Ovary (tissue), 7 donors: ENCODE measurements at regions not wholly inside any gene's neighbourhood (a gene's known extent, or its start where the extent isn't known, plus 50 kb on each side); places are given as distances from the start of the nearest gene placed in this dataset.

Source experiments
- DNase-seq, 5 donors: peaks; one replicate each; pipeline ENCODE4 v3.0.0-alpha.2; 2019 to 2020
- H3K27ac ChIP-seq, 2 donors: fragments of 200-600 bp; one replicate each; pipeline versions ENCODE4 v1.5.1 to v1.8.0; 2019 to 2022
- H3K27me3 ChIP-seq: fragments of 200-600 bp; one replicate; pipeline ENCODE4 v1.8.0; 2022
- H3K36me3 ChIP-seq: fragments of 200-600 bp; sonication (generic); one replicate; pipeline ENCODE4 v1.5.1; 2019
- H3K4me1 ChIP-seq: one replicate; pipeline ENCODE4 v1.8.1; 2013; ENCODE audit warnings: mild to moderate bottlenecking, moderate library complexity; ENCODE audit not compliant: insufficient read depth
- H3K4me3 ChIP-seq: fragments of 200-600 bp; sonication (generic); one replicate; pipeline ENCODE4 v1.5.1; 2017
- H3K9me3 ChIP-seq, 2 donors: fragments of 200-600 bp in 1 of 2; sonication (generic) in 1 of 2; one replicate each; pipeline versions ENCODE4 v1.5.1 to v1.8.1; 2013 to 2019; ENCODE audit warnings: mild to moderate bottlenecking in 1 of 2, moderate library complexity in 1 of 2
- EP300 ChIP-seq: sonication (generic); formaldehyde crosslinking; IDR thresholded peaks from one replicate; pipeline ENCODE4 v1.6.1; 2017; ENCODE audit warnings: antibody characterized with exemption
- POLR2A ChIP-seq: fragments of 450-650 bp; IDR thresholded peaks from one replicate; pipeline ENCODE4 v1.6.1; 2017; ENCODE audit warnings: antibody characterized with exemption, mild to moderate bottlenecking, moderate library complexity
- WGBS, 3 donors: extraction: QIAGEN DNeasy Blood & Tissue Kit in 1 of 3; methylation state at CpG; one replicate each; pipeline versions ENCODE4 v1.1.5 to v1.1.7; 2013 to 2017; 5-methylcytosine and 5-hydroxymethylcytosine counted together
- intact Hi-C, 4 donors: fragments of 100-400 bp; cut with DNase I; formaldehyde crosslinking; loops; one replicate each; pipeline versions ENCODE4 v1.11.0 to v1.15.1; 2022 to 2023
- TF ChIP-seq, protein P1 (sequence below), 3 donors: fragments of 450-650 bp in 2 of 3; fragments of 200-600 bp in 1 of 3; IDR thresholded peaks; one replicate each; pipeline versions ENCODE4 v1.5.1 to v1.8.0; 2016 to 2022; ENCODE audit warnings: antibody characterized with exemption in 3 of 3, mild to moderate bottlenecking in 1 of 3
- donor health status: DM: no; HTN: no; CAD: no; lungs with moderate emphysema.
- donor health status: DM: no; HTN: no; CAD: no.
- donor health status: Bipolar disorder and iron deficiency.
- donor health status: DM: no; HTN: no; CAD: no.
- donor health status: DM: yes; HTN: yes; CAD: no.

DNA sequence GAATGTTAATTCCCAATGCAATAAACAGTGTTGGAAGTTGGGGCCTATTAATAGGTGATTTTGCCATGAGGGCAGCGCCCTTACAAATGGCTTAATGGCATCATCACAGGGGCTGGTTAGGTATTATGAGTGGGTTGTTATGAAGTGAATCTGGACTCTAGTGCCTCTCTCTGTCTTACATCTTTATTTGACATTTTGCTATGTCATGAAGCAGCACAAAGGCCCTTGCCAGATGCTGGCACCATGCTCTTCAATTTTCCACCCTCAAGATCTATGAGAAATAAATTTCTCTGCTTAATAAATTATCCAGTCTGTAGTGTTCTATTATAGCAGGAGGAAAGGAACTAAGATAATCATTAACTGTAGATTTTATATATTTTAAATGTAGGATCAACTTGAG, 1098.7 kb upstream of the NUDT12 start:
- no peak for DNase-seq
- H3K27me3 ChIP-seq: no peaks in the 10 kb centered on the region
- H3K9me3 ChIP-seq: no peaks in the 10 kb centered on the region
- WGBS, 3 donors: 93 to 100% (median 97%) methylated on average over 1 of the region's 1 CpG
- TF ChIP-seq, protein P1, sequence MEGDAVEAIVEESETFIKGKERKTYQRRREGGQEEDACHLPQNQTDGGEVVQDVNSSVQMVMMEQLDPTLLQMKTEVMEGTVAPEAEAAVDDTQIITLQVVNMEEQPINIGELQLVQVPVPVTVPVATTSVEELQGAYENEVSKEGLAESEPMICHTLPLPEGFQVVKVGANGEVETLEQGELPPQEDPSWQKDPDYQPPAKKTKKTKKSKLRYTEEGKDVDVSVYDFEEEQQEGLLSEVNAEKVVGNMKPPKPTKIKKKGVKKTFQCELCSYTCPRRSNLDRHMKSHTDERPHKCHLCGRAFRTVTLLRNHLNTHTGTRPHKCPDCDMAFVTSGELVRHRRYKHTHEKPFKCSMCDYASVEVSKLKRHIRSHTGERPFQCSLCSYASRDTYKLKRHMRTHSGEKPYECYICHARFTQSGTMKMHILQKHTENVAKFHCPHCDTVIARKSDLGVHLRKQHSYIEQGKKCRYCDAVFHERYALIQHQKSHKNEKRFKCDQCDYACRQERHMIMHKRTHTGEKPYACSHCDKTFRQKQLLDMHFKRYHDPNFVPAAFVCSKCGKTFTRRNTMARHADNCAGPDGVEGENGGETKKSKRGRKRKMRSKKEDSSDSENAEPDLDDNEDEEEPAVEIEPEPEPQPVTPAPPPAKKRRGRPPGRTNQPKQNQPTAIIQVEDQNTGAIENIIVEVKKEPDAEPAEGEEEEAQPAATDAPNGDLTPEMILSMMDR (IDR thresholded peaks at IDR 0.05): no peak
- TF ChIP-seq POLR2A (no peak), EP300 (no peak)
- no peak overlapping the region for H3K4me3 ChIP-seq
- H3K36me3 ChIP-seq: no peaks in the 10 kb centered on the region
- H3K4me1 ChIP-seq: no peaks in the 10 kb centered on the region
- H3K27ac ChIP-seq: no peak overlapping the region
- intact Hi-C loops: no loop called here

DNA sequence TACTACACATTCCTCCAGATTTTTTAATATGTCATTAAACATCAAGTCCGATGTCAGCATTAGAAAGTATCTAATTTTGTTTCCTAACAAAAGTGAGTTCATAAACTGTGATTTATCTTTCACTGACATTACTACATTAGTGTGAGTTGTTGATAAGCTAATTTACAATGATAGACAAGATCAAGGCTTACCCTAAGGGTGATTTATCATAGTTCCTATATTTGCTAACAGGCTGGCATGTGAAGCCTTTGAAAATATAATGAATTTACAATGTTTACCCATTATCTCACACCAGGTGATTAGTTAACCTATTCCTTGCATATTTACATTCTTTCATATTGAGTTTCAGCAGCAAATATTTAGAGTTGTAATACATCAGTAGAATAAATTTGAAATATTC, 1096.9 kb upstream of the NUDT12 start:
- Histone ChIP-seq H3K27me3 (no peaks in the 10 kb centered on the region), H3K9me3 (no peaks in the 10 kb centered on the region), H3K4me3 (no peak overlapping the region), H3K27ac (no peak overlapping the region), H3K36me3 (no peaks in the 10 kb centered on the region), H3K4me1 (no peaks in the 10 kb centered on the region)
- 80 to 94% (median 84%) methylated on average over 1 of the region's 1 CpG for WGBS, 3 donors
- DNase-seq: no peak
- intact Hi-C loops: no loop called here
- TF ChIP-seq, protein P1 (IDR thresholded peaks at IDR 0.05): no peak
- TF ChIP-seq EP300 (no peak), POLR2A (no peak)

DNA sequence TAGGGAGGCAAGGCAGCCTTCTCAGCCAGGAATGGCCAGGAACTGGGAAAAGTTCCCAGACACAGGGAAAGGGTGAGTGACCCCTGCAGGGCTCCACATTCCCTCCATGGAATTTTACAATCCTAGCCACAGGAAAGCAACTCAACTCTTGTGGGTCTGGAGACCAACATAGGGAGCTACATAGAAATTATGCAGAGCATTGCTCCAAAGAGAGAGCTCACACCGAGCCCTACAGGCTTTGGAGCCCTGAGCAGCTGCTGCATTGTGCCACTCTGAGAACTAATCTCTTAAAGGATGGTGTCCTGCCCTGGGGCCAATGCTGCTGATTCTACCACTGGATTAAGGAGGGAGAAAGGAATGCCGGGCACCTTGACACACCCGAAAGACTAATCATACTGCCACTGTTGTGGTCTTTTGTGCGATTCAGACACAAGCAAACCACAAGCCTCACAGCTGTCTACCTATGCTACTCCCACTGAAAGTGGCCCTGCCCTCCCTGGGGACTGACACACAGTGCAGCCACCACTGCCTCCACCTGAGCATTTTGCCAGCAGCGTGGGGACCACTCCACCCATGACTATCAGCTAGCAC, 1089.8 kb upstream of the NUDT12 start:
- Histone ChIP-seq H3K27ac (no peak overlapping the region), H3K36me3 (no peaks in the 10 kb centered on the region)
- 90 to 96% (median 94%) methylated on average over 5 of the region's 5 CpGs for WGBS, 3 donors

DNA sequence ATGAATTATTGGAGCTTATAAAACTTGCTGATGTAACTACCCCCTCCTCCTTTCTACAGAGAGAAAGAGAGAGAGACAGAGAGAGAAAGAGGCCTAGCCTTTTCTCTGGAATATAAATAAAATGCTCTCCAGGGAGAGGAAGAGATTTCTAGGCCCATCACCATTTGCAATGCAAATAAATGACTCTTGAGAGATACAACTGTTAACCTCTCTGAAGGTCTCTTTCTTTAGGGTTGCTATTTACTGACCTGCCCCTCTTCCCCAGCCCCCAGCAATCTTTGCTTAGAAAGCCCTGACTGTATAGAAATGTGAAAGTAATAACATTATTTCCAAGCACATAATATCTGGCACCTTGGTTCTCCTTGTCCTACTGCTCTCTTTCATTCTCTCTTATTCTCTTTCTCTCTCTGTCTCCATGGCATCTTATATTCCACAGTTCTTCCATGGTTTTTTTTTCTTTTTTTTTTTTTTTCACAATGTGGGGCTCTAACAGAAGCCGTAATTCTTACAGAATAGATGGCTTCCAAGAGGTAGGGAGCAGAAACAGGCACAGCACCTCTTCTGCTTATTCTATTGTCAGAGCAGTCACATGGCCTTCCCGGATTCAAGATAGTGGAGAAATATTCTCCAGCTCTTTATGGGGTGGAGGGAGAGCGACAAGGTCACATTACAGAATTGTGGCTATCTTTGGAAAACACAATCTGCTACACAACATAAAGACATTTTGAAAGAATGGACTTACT, 1087.9 kb upstream of the NUDT12 start:
- WGBS, 3 donors: 79 to 81% (median 80%) methylated on average over 3 of the region's 3 CpGs
- no peak for DNase-seq

More for the DNA sequence above, 1089.8 kb upstream of the NUDT12 start:
- TF ChIP-seq, protein P1 (IDR thresholded peaks at IDR 0.05): no peak
- no peak for TF ChIP-seq POLR2A
- no peak for TF ChIP-seq EP300
- Histone ChIP-seq H3K4me3 (no peak overlapping the region), H3K27me3 (no peaks in the 10 kb centered on the region), H3K9me3 (no peaks in the 10 kb centered on the region), H3K4me1 (no peaks in the 10 kb centered on the region)
- no peak for DNase-seq
- intact Hi-C loops: no loop called here

More for the DNA sequence above, 1087.9 kb upstream of the NUDT12 start:
- intact Hi-C loops: no loop called here
- Histone ChIP-seq H3K4me3 (no peak overlapping the region), H3K27ac (no peak overlapping the region), H3K9me3 (no peaks in the 10 kb centered on the region), H3K4me1 (no peaks in the 10 kb centered on the region), H3K36me3 (no peaks in the 10 kb centered on the region), H3K27me3 (no peaks in the 10 kb centered on the region)
- TF ChIP-seq EP300 (no peak), POLR2A (no peak)
- TF ChIP-seq, protein P1 (IDR thresholded peaks at IDR 0.05): no peak
